ENCODE measurements at regions not wholly inside any gene's neighbourhood (a gene's known extent, or its start where the extent isn't known, plus 50 kb on each side); places are given as distances from the start of the nearest gene placed in this dataset.
A peak's percentile ranks its signal among the peaks of the same experiment; 100 is the strongest.

GRCh38 chrX:116226665-116227484, 56.3 kb downstream of the AGTR2 start:
- DNase-seq (ENCODE audit: low read depth), result no peak

- no peak for DNase-seq (ENCODE audit: low read depth)
Observed at GRCh38 chrX:116230130-116230898, 59.8 kb downstream of the AGTR2 start.

GRCh38 chrX:116232833-116233232, 62.3 kb downstream of the AGTR2 start:
- DNase-seq (ENCODE audit: low read depth), result no peak

- no peak for DNase-seq (ENCODE audit: low read depth)
Observed at GRCh38 chrX:116236666-116237065, 66.1 kb downstream of the AGTR2 start.

- DNase-seq (ENCODE audit: low read depth), result no peak
Observed at GRCh38 chrX:116238093-116238492, 67.5 kb downstream of the AGTR2 start.

GRCh38 chrX:116238567-116239255, 68.2 kb downstream of the AGTR2 start:
- no peak for DNase-seq (ENCODE audit: low read depth)

GRCh38 chrX:116239944-116240840, 69.6 kb downstream of the AGTR2 start:
- DNase-seq (ENCODE audit: low read depth), result no peak

GRCh38 chrX:116241001-116241400, 70.5 kb downstream of the AGTR2 start:
- no peak for DNase-seq (ENCODE audit: low read depth)

- no peak for DNase-seq (ENCODE audit: low read depth)
Observed at GRCh38 chrX:116243039-116243438, 72.5 kb downstream of the AGTR2 start.

GRCh38 chrX:116246261-116246660, 75.7 kb downstream of the AGTR2 start:
- no peak for DNase-seq (ENCODE audit: low read depth)

- no peak for DNase-seq (ENCODE audit: low read depth)
Observed at GRCh38 chrX:116267511-116268040, 97.0 kb downstream of the AGTR2 start.

GRCh38 chrX:116272322-116272721, 101.8 kb downstream of the AGTR2 start:
- DNase-seq (ENCODE audit: low read depth), result peak; percentile 31

- no peak for DNase-seq (ENCODE audit: low read depth)
Observed at GRCh38 chrX:116272861-116273260, 102.3 kb downstream of the AGTR2 start.

- no peak for DNase-seq (ENCODE audit: low read depth)
Observed at GRCh38 chrX:116276261-116276660, 105.7 kb downstream of the AGTR2 start.

GRCh38 chrX:116277351-116278225, 107.0 kb downstream of the AGTR2 start:
- no peak for DNase-seq (ENCODE audit: low read depth)

- no peak for DNase-seq (ENCODE audit: low read depth)
Observed at GRCh38 chrX:116278826-116279225, 108.3 kb downstream of the AGTR2 start.

GRCh38 chrX:116281106-116281505, 110.6 kb downstream of the AGTR2 start:
- no peak for DNase-seq (ENCODE audit: low read depth)

- no peak for DNase-seq (ENCODE audit: low read depth)
Observed at GRCh38 chrX:116282751-116283150, 112.2 kb downstream of the AGTR2 start.

GRCh38 chrX:116284400-116284799, 113.9 kb downstream of the AGTR2 start:
- DNase-seq (ENCODE audit: low read depth), result no peak

GRCh38 chrX:116285501-116285900, 115.0 kb downstream of the AGTR2 start:
- DNase-seq (ENCODE audit: low read depth), result no peak
